ENCODE measurements at regions not wholly inside any gene's neighbourhood (a gene's known extent, or its start where the extent isn't known, plus 50 kb on each side); places are given as distances from the start of the nearest gene placed in this dataset.
"Not testable (repeated sequence)": the region's sequence is repeated elsewhere in the genome, so short reads cannot be mapped to it uniquely, and the experiment has no call there.

- TF ChIP-seq CTCF (IDR thresholded peaks at IDR 0.05; ENCODE audit: insufficient read depth, low read depth, low read length); EZH2 (IDR thresholded peaks at IDR 0.05; ENCODE audit: insufficient read depth, low read length): not testable (repeated sequence)
Measured at GRCh38 chr9:110096674-110097073, 111.3 kb downstream of the C9orf152 start.
